Loucy (cell line): ENCODE measurements at regions not wholly inside any gene's neighbourhood (a gene's known extent, or its start where the extent isn't known, plus 50 kb on each side); places are given as distances from the start of the nearest gene placed in this dataset.

Source experiments
- H2AFZ ChIP-seq: fragments of 200-600 bp; sonication (generic); 2 replicates; pipeline ENCODE4 v1.6.0; 2016; ENCODE audit warnings: antibody characterized with exemption, mild to moderate bottlenecking, low read length, moderate library complexity
- H3F3A ChIP-seq: fragments of 200-600 bp; 2 replicates; pipeline ENCODE4 v1.6.0; 2016; ENCODE audit warnings: antibody characterized with exemption, low read depth, mild to moderate bottlenecking
- H3K27me3 ChIP-seq: fragments of 200-600 bp; sonication (generic); 2 replicates; pipeline ENCODE4 v1.6.1; 2014; ENCODE audit warnings: low read length, mild to moderate bottlenecking; ENCODE audit not compliant: insufficient read depth, poor library complexity, severe bottlenecking
- H3K36me3 ChIP-seq: fragments of 200-600 bp; sonication (generic); 2 replicates; pipeline ENCODE4 v1.6.1; 2016; ENCODE audit warnings: low read length; ENCODE audit not compliant: insufficient read depth
- H3K4me1 ChIP-seq: fragments of 200-600 bp; sonication (generic); 2 replicates; pipeline ENCODE4 v1.5.1; 2014; ENCODE audit warnings: low read length, mild to moderate bottlenecking; ENCODE audit not compliant: insufficient read depth, poor library complexity, severe bottlenecking
- H3K4me2 ChIP-seq: fragments of 200-600 bp; sonication (generic); 2 replicates; pipeline ENCODE4 v1.6.0; 2014; ENCODE audit warnings: antibody characterized with exemption, low read length, low read depth, mild to moderate bottlenecking; ENCODE audit not compliant: poor library complexity, severe bottlenecking
- H3K4me3 ChIP-seq: fragments of 200-600 bp; sonication (generic); 2 replicates; pipeline ENCODE4 v1.5.1; 2014; ENCODE audit warnings: low read length, mild to moderate bottlenecking, mixed read lengths; ENCODE audit not compliant: poor library complexity, severe bottlenecking
- H3K79me2 ChIP-seq: fragments of 200-600 bp; sonication (generic); 2 replicates; pipeline ENCODE4 v1.6.1; 2014; ENCODE audit warnings: low read length; ENCODE audit not compliant: insufficient read depth
- H3K9ac ChIP-seq: fragments of 200-600 bp; sonication (generic); 2 replicates; pipeline ENCODE4 v1.6.0; 2014; ENCODE audit warnings: mild to moderate bottlenecking, low read depth, low read length, moderate library complexity; ENCODE audit not compliant: poor library complexity, severe bottlenecking
- H3K9me2 ChIP-seq: fragments of 200-600 bp; sonication (generic); replicated peaks from 2 replicates; pipeline ENCODE4 v1.6.1; 2016; ENCODE audit warnings: low read depth, low read length, mixed read lengths
- H3K9me3 ChIP-seq: fragments of 200-600 bp; sonication (generic); 2 replicates; pipeline ENCODE4 v1.6.1; 2014; ENCODE audit warnings: mild to moderate bottlenecking, antibody characterized with exemption, low read length, low read depth; ENCODE audit not compliant: insufficient read depth
- H4K20me1 ChIP-seq: fragments of 200-600 bp; sonication (generic); 2 replicates; pipeline ENCODE4 v1.6.0; 2014; ENCODE audit warnings: antibody characterized with exemption, low read length, mild to moderate bottlenecking; ENCODE audit not compliant: insufficient read depth, poor library complexity, severe bottlenecking
- CTCF ChIP-seq: fragments of 200-600 bp; sonication (generic); conservative IDR thresholded peaks from 2 replicates; pipeline ENCODE4 v1.5.1; 2014; ENCODE audit warnings: mild to moderate bottlenecking, antibody characterized with exemption, low read length
- EZH2phosphoT487 ChIP-seq: fragments of 200-600 bp; IDR thresholded peaks from 2 replicates; pipeline ENCODE4 v1.6.1; 2018; ENCODE audit warnings: antibody characterized with exemption, mild to moderate bottlenecking, moderate library complexity, borderline replicate concordance

DNA sequence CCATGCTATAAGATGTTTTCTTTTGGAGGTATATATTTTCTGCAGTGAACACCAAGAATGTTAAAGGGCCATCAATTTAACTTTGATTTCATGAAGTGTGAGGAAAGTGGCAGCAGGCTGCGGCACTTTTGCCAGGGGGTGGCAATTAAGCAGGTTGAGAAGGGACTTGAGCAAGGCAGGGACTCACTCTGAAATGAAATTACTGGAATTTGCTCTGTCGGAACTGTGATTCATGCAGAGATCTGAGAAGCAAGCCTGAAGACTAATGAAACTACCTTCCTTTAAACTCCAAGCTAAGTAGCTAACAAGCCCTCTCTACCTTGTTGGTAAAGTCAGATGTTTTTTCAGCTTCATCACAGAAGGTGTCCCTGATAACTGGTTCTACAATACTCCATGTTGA, 441.6 kb downstream of the SIPA1L2 start:
- no peaks in the 10 kb centered on the region for H3F3A ChIP-seq
- no peak overlapping the region for H3K4me2 ChIP-seq
- H3K27me3 ChIP-seq: no peaks in the 10 kb centered on the region
- H3K9me3 ChIP-seq: no peaks in the 10 kb centered on the region
- no peaks in the 10 kb centered on the region for H3K9me2 ChIP-seq
- no peaks in the 10 kb centered on the region for H4K20me1 ChIP-seq
- no peaks in the 10 kb centered on the region for H3K79me2 ChIP-seq
- TF ChIP-seq EZH2phosphoT487 (no peak), CTCF (no peak)
- no peaks in the 10 kb centered on the region for H3K36me3 ChIP-seq
- H3K4me1 ChIP-seq: no peaks in the 10 kb centered on the region
- no peak overlapping the region for H2AFZ ChIP-seq
- H3K9ac ChIP-seq: no peak overlapping the region
- H3K4me3 ChIP-seq: no peak overlapping the region

GRCh38 chr1:232186931-232187330, 443.0 kb downstream of the SIPA1L2 start:
- no peaks in the 10 kb centered on the region for H3K27me3 ChIP-seq
- TF ChIP-seq EZH2phosphoT487 (no peak), CTCF (no peak)
- H3K36me3 ChIP-seq: no peaks in the 10 kb centered on the region
- no peak overlapping the region for H2AFZ ChIP-seq
- H3K9me3 ChIP-seq: no peaks in the 10 kb centered on the region
- H3K79me2 ChIP-seq: no peaks in the 10 kb centered on the region
- H3K4me3 ChIP-seq: no peak overlapping the region
- no peaks in the 10 kb centered on the region for H3K4me1 ChIP-seq
- no peak overlapping the region for H3K9ac ChIP-seq
- H3F3A ChIP-seq: no peaks in the 10 kb centered on the region
- no peak overlapping the region for H3K4me2 ChIP-seq
- H4K20me1 ChIP-seq: no peaks in the 10 kb centered on the region
- H3K9me2 ChIP-seq: no peaks in the 10 kb centered on the region

- TF ChIP-seq CTCF (no peak), EZH2phosphoT487 (no peak)
- Histone ChIP-seq H3K4me2 (no peak overlapping the region), H2AFZ (no peak overlapping the region), H3K9ac (no peak overlapping the region), H4K20me1 (no peaks in the 10 kb centered on the region), H3K9me3 (no peaks in the 10 kb centered on the region), H3K4me1 (no peaks in the 10 kb centered on the region), H3K4me3 (no peak overlapping the region), H3K79me2 (no peaks in the 10 kb centered on the region), H3F3A (no peaks in the 10 kb centered on the region), H3K9me2 (no peaks in the 10 kb centered on the region), H3K36me3 (no peaks in the 10 kb centered on the region), H3K27me3 (no peaks in the 10 kb centered on the region)
Observed at GRCh38 chr1:232184561-232185530, 445.1 kb downstream of the SIPA1L2 start.
